ENCODE measurements at regions not wholly inside any gene's neighbourhood (a gene's known extent, or its start where the extent isn't known, plus 50 kb on each side); places are given as distances from the start of the nearest gene placed in this dataset.

GRCh38 chr5:110038297-110038997, 348.7 kb downstream of the MAN2A1 start:
- DNase-seq = no peak

- no peak for DNase-seq
Measured at GRCh38 chr5:110040178-110040577, 350.5 kb downstream of the MAN2A1 start.

- no peak for DNase-seq
Measured at GRCh38 chr5:110043025-110043424, 353.3 kb downstream of the MAN2A1 start.

- no peak for DNase-seq
Measured at GRCh38 chr5:110045158-110045557, 355.4 kb downstream of the MAN2A1 start.

GRCh38 chr5:110048491-110048890, 358.8 kb downstream of the MAN2A1 start:
- no peak for DNase-seq

- no peak for DNase-seq
Measured at GRCh38 chr5:110049816-110050215, 360.1 kb downstream of the MAN2A1 start.

- DNase-seq = no peak
Measured at GRCh38 chr5:110050640-110051345, 361.1 kb downstream of the MAN2A1 start.

GRCh38 chr5:110053205-110053604, 363.5 kb downstream of the MAN2A1 start:
- no peak for DNase-seq

GRCh38 chr5:110053824-110054223, 364.1 kb downstream of the MAN2A1 start:
- DNase-seq = no peak

- peak; percentile 58 for DNase-seq
Measured at GRCh38 chr5:110054240-110054639, 364.5 kb downstream of the MAN2A1 start.

GRCh38 chr5:110055302-110055701, 365.6 kb downstream of the MAN2A1 start:
- DNase-seq = no peak

- DNase-seq = no peak
Measured at GRCh38 chr5:110056580-110057114, 366.9 kb downstream of the MAN2A1 start.

GRCh38 chr5:110058175-110058574, 368.4 kb downstream of the MAN2A1 start:
- DNase-seq = no peak

GRCh38 chr5:110062246-110062645, 372.5 kb downstream of the MAN2A1 start:
- DNase-seq = no peak

- no peak for DNase-seq
Measured at GRCh38 chr5:110063640-110064602, 374.2 kb downstream of the MAN2A1 start.

- DNase-seq = no peak
Measured at GRCh38 chr5:110064603-110065268, 375.0 kb downstream of the MAN2A1 start.

GRCh38 chr5:110070836-110071235, 381.1 kb downstream of the MAN2A1 start:
- no peak for DNase-seq

- DNase-seq = no peak
Measured at GRCh38 chr5:110072651-110073050, 382.9 kb downstream of the MAN2A1 start.

- DNase-seq = no peak
Measured at GRCh38 chr5:110073534-110073933, 383.8 kb downstream of the MAN2A1 start.

- DNase-seq = no peak
Measured at GRCh38 chr5:110075656-110076055, 385.9 kb downstream of the MAN2A1 start.

- DNase-seq = no peak
Measured at GRCh38 chr5:110077147-110077546, 387.4 kb downstream of the MAN2A1 start.

- no peak for DNase-seq
Measured at GRCh38 chr5:110082194-110082593, 392.5 kb downstream of the MAN2A1 start.

- DNase-seq = no peak
Measured at GRCh38 chr5:110082863-110083262, 393.1 kb downstream of the MAN2A1 start.
